SU-DHL-6 (cell line): ENCODE measurements at regions not wholly inside any gene's neighbourhood (a gene's known extent, or its start where the extent isn't known, plus 50 kb on each side); places are given as distances from the start of the nearest gene placed in this dataset.

Experiments
- CTCF ChIP-seq: fragments of 200-600 bp; sonication (generic); IDR thresholded peaks from one replicate; pipeline ENCODE4 v1.5.1; 2017; ENCODE audit warnings: antibody characterized with exemption, mild to moderate bottlenecking, low read length, moderate library complexity; ENCODE audit not compliant: insufficient read depth, poor library complexity, severe bottlenecking
- EZH2phosphoT487 ChIP-seq: fragments of 200-600 bp; sonication (generic), shearing (Covaris generic); conservative IDR thresholded peaks from 2 replicates; pipeline ENCODE4 v1.6.1; 2018; ENCODE audit warnings: mild to moderate bottlenecking, antibody characterized with exemption, low read length, moderate library complexity, mixed read lengths

DNA sequence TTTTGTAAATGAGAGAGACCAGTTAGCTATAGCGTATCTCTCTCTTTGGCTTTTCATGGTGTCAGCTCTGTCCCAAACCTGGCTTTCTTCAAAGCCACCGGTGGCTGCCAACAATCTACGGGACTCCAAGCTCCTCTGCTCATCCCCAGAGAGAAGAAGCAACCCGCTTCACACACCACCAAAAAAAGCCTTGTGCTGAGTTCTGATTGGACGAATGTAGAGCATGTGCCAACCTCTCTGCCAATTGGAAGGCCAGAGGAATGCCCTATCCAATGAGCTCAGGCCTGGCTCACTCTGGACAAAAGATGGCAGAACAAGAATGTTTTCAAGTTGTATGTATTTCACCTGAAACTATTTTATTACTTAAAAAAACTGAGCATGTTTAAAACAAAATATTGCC lies 202.4 kb downstream of the C16orf95 start:
- TF ChIP-seq CTCF (no peak), EZH2phosphoT487 (no peak)
